Retina (tissue), 1 donor: ENCODE measurements at regions not wholly inside any gene's neighbourhood (a gene's known extent, or its start where the extent isn't known, plus 50 kb on each side); places are given as distances from the start of the nearest gene placed in this dataset.
"Not testable (repeated sequence)": the region's sequence is repeated elsewhere in the genome, so short reads cannot be mapped to it uniquely, and the experiment has no call there.

Experiments used
- DNase-seq: peaks from one replicate; pipeline ENCODE4 v3.0.0-alpha.2; 2016

- no peak for DNase-seq
Measured at GRCh38 chr22:47504962-47505361, 742.5 kb downstream of the TBC1D22A start.

DNA sequence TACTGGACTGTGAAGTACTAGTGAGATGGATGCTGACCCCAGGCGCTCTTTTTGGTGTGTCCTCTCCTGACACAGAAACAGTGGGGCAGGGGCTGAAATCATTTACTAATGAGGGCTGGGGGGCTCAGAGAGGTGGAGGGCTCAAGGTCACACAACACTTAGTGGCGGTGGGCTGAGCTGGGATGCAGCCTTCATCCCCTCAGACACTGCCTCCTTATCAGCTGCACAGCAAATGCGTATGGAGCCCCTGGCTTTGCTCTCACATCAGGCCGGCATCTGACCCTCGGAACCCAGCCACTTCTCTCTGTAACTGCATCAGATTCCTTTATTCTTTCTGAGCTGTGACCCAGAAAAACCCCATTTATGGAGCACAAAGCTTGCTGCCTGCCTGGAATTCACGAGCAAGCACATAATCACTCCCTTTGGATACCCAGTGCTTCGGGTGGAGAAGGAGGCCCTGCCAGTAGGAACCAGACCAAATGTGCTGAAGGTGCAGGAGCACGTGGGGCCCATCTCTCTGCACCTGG is 736.6 kb downstream of the TBC1D22A start:
- DNase-seq: peak; percentile 78

DNA sequence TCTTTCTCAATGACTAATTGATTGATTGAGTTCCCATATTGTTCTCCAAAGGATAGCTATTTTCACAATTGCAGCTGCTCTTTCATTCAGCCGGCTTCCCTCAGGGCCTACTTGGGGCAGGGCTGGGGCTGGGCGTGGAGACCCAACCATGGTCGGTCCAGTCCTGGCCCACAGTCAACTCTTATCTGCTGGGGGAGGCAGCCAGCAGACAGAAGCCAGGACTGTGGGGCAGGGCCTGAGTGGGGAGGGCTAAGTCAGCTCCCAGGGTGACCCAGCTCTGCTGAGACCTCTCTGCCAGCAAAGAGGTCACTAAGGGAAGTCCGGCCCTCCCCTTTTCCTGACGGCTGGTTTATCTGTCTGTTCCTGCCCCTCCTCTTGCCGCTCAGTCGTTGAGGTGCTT is 735.2 kb downstream of the TBC1D22A start:
- no peak for DNase-seq

- no peak for DNase-seq
Measured at GRCh38 chr22:47495110-47495509, 732.7 kb downstream of the TBC1D22A start.

DNA sequence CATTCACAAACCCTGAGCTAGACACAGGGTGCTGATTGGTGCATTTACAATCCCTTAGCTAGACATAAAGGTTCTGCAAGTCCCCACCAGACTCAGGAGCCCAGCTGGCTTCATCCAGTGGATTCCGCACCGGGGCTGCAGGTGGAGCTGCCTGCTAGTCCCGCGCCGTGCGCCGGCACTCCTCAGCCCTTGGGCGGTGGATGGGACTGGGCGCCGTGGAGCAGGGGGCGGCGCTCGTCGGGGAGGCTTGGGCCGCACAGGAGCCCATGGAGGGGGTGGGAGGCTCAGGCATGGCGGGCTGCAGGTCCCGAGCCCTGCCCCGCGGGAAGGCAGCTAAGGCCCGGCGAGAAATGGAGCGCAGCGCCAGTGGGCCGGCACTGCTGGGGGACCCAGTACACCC is 725.7 kb downstream of the TBC1D22A start:
- not testable (repeated sequence) for DNase-seq

DNA sequence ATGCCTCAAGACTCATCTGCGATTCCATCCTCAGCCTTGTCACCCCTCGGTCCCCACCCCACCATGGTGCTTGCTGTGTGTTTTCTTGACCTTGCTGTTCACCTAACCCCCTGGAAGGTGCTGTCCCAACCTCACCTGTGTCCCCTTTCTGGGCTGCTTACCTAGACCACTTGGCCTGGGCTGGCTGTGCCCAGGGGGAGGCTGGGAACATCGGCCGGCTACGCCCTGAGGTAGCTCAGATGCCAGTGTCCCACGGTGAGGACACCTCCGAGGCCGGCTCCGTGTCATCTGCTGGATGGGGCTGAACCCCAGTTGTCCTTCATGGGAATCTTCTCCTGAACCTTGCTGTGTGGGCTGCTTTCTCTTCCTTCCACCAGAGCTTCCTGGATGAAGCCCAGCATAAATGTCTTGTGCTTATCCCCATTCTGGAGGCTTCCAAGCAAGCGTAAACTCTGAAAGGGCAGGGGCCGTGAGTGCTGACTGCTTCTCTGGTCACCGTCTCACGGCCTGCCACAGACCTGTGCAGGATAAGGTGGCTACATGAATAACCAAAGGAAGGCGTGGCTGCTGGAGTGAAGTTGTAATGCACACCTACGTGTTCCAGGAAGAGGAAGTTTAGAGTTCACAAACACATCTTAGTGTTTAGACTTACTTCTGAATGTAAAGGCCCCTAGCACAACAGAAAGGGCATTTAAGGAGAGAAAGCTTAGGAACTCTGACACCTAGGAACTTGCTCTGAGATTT is 724.3 kb downstream of the TBC1D22A start:
- no peak for DNase-seq

DNA sequence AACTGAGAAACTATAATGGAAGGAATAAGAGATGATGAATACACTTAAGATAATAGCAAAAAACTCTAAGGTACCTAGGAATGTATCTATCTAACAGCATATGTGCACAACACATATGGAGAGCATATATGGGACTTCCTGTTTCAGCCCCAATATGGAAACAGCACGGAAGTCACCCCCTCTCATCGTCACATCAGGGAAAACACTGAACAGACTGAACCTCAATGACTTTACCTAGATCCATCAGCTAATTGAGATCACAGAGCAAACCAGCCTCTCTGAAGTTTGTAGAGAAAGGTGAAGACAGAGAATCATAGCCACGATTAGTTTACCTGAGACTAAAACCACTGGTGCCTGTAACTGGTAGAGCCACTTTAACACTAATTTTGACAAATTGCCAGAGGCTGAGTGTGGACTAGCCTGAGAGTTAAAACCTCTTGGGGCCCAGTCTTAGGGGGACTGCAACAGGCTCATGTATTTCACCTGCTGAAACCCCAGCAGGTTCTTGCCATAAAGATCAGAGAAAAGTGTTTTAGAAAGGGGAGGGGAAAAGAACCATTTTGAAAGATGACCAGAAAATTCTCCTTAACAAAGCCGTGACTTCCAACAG is 722.6 kb downstream of the TBC1D22A start:
- DNase-seq: no peak

DNA sequence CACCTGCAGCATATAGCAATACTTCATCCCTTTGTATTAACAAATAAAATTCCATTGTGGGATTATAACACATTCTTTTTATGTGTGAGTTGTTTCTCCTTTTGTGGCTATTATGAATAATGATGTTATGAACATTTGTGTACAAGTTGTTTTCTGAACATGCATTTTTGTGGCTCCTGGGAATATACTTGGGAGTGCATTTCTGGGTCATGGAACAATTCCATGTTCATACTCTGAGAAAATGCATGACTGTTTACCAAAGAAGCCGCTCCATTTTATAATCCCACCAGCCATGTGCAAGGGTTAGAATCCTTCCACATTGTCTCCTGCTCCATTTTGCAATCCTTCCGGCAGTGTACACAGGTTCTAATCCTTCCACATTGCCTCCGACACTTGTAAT is 713.8 kb downstream of the TBC1D22A start:
- peak; percentile 43 for DNase-seq

GRCh38 chr22:47474895-47475294 is 712.4 kb downstream of the TBC1D22A start:
- no peak for DNase-seq

- no peak for DNase-seq
Measured at GRCh38 chr22:47474464-47474863, 712.0 kb downstream of the TBC1D22A start.

DNA sequence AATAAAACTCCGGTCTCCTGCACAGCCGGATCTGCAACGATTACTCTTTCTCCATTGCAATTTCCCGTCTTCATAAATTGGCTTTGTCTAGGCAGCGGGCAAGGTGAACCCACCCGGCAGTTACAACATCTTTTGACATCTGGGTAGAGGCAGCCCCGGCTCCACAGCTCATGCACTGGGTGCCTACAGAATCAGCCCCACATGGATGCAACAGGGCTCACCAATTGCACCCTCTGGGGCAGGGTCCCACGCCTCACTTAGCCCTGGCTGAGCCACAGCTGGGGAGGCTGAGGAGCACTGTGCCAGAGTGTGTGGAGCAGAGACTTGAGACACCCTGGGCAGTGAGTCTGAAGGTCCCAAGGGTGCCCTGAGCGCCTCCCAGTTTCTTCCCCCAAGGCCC is 710.2 kb downstream of the TBC1D22A start:
- no peak for DNase-seq

DNA sequence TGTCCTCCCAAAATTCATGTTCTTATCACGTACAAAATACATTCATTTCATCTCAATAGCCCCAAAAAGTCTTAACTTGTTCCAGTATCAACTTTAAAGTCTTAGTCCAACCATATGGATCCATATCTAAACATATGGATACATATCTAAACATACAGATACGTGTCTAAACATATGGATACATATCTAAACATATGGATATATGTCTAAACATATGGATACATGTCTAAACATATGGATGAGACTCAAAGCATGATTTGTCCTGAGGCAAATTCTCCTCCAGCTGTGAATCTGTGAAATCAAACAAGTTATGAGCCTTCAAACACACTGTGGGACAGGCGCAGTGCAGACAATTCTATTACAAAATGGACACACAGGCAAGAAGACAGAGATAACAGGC is 709.0 kb downstream of the TBC1D22A start:
- no peak for DNase-seq

DNA sequence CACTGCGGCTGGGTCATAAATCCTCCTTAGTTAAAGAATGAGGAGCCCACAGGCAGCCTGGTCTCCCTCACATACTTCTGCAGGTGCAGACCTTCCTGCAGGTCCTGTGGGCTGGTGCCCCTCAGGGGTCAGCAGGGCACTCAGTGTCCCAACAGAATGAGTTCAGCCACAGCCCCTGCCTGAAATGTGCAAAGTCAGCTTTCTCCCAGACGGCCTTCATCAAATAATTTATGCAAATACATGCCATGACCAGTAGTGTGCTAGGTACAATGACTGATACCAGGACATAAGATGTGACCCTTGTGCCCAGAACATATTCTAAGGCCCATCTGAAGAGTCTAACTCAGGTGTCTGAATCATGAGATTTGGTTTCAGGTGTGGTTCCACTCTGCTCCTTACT is 703.4 kb downstream of the TBC1D22A start:
- no peak for DNase-seq

- no peak for DNase-seq
Measured at GRCh38 chr22:47465222-47465621, 702.8 kb downstream of the TBC1D22A start.

GRCh38 chr22:47463220-47463619 is 700.8 kb downstream of the TBC1D22A start:
- no peak for DNase-seq

DNA sequence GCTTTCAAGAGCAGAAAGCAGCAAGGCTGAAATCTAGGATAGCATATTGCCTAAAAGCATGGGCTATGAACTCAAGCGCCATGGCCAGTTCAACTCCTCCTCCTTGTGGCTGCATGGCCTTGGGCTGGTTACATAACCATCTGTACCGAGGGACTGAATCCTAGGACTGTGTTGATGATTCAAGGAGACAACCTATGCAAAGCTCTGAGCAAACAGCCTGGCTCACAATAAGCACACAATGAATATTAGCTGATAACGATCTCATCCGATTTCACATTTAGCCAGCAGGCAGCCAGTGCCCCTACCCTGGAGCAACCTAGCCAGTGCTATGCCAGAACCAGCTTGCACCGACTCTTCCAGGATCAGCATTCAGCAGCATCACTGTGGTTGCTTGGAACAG is 698.4 kb downstream of the TBC1D22A start:
- DNase-seq: peak; percentile 36

GRCh38 chr22:47460176-47460575 is 697.7 kb downstream of the TBC1D22A start:
- no peak for DNase-seq

DNA sequence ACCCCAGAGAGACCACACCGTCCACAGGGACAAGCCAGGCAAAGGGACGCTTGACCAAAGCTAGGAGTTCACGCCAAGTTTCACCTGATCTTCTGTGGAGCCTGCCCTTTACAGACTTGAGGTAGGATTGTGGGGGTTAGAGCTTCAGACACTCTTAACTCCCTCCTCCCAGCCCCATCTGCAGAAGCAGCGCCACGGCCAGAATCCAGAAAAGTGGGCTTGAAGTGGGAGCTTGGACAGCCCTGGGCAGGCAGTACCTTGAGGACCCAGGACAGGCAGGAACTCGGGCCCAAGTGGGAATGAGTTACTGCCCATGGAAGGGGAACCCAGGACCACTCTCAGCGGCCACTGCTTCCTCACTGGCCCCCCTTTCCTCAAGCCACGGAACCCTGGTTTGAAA is 695.9 kb downstream of the TBC1D22A start:
- no peak for DNase-seq

GRCh38 chr22:47457509-47458300 is 695.3 kb downstream of the TBC1D22A start:
- no peak for DNase-seq

GRCh38 chr22:47457021-47457420 is 694.6 kb downstream of the TBC1D22A start:
- DNase-seq: no peak

DNA sequence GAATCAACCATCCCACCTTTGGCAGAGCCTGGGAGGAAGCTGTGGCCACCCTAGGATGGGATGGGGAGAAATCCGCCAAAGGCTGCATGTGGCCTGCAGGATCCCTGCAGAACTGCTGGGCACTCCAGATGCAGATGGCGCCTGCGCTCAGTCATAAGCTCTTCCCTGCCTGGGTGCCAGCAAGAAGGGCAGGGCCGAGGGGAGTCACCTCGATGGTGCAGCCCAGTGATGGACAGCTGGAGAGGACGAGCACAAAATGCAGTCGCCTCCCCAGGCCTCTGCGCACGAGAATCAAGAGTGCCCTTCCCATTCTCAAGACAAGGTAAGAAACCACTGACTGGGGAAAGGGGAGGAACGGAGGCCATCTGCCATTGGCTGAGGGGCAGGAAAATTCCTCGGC is 693.6 kb downstream of the TBC1D22A start:
- DNase-seq: no peak

GRCh38 chr22:47453049-47453448 is 690.6 kb downstream of the TBC1D22A start:
- DNase-seq: no peak

GRCh38 chr22:47452184-47452583 is 689.7 kb downstream of the TBC1D22A start:
- DNase-seq: no peak
